PC-9 (cell line): ENCODE measurements at regions not wholly inside any gene's neighbourhood (a gene's known extent, or its start where the extent isn't known, plus 50 kb on each side); places are given as distances from the start of the nearest gene placed in this dataset.
"Not testable (repeated sequence)": the region's sequence is repeated elsewhere in the genome, so short reads cannot be mapped to it uniquely, and the experiment has no call there.

Experiments
- BruUV-seq: library from RNA; stranded (reverse); fragments of 400-500 nt; replicated peaks from 2 replicates; lab custom pipeline; 2021; lab: Mats Ljungman, UMichigan
- CTCF ChIA-PET: fragments of 300-600 bp; sonication (Branson Sonifier 250); formaldehyde crosslinking; loops from one replicate; lab custom pipeline; 2022; ENCODE audit warnings: antibody characterized with exemption; lab: Charles Lee
- POLR2A ChIA-PET: fragments of 300-600 bp; sonication (Branson Sonifier 250); formaldehyde crosslinking; loops from one replicate; lab custom pipeline; 2022; ENCODE audit warnings: antibody characterized with exemption; ENCODE audit not compliant: unreplicated experiment; lab: Charles Lee
- DNase-seq, 2 experiments: peaks; one replicate each; pipeline versions ENCODE4 v3.0.0 to v3.0.0-alpha.2; 2015 to 2022; ENCODE audit warnings: mixed read lengths in 1 of 2
- H2AFZ ChIP-seq: fragments of 200-600 bp; sonication (generic); 2 replicates; pipeline ENCODE4 v1.8.1; 2017; ENCODE audit warnings: antibody characterized with exemption
- H3F3A ChIP-seq: fragments of 200-600 bp; sonication (generic); 2 replicates; pipeline ENCODE4 v1.8.1; 2017; ENCODE audit warnings: antibody characterized with exemption, mild to moderate bottlenecking, low read depth; ENCODE audit not compliant: insufficient read depth
- H3K27ac ChIP-seq: fragments of 200-600 bp; sonication (generic); 2 replicates; pipeline ENCODE4 v1.6.1; 2016; ENCODE audit warnings: mixed run types
- H3K27me3 ChIP-seq: fragments of 200-600 bp; sonication (generic); 2 replicates; pipeline ENCODE4 v1.6.1; 2016; ENCODE audit warnings: low read depth, mixed run types; ENCODE audit not compliant: insufficient read depth
- H3K36me3 ChIP-seq: fragments of 200-600 bp; sonication (generic); 2 replicates; pipeline ENCODE4 v1.6.1; 2016; ENCODE audit warnings: low read depth, mixed run types
- H3K4me1 ChIP-seq: fragments of 200-600 bp; sonication (generic); replicated peaks from 2 replicates; pipeline ENCODE4 v1.6.1; 2016; ENCODE audit warnings: mixed run types; ENCODE audit not compliant: insufficient read depth
- H3K4me2 ChIP-seq: fragments of 200-600 bp; sonication (generic); 2 replicates; pipeline ENCODE4 v1.6.1; 2017; ENCODE audit warnings: mixed run types
- H3K4me3 ChIP-seq: fragments of 200-600 bp; sonication (generic); 2 replicates; pipeline ENCODE4 v1.6.1; 2016; ENCODE audit warnings: mixed run types
- H3K79me2 ChIP-seq: fragments of 200-600 bp; sonication (generic); 2 replicates; pipeline ENCODE4 v1.6.1; 2017; ENCODE audit warnings: low read depth, mixed run types
- H3K9me2 ChIP-seq: fragments of 200-600 bp; sonication (generic); 2 replicates; pipeline ENCODE4 v1.8.1; 2017; ENCODE audit warnings: mild to moderate bottlenecking; ENCODE audit not compliant: insufficient read depth
- H3K9me3 ChIP-seq: fragments of 200-600 bp; sonication (generic); 2 replicates; pipeline ENCODE4 v1.8.1; 2016; ENCODE audit warnings: low read depth; ENCODE audit not compliant: insufficient read depth
- H4K20me1 ChIP-seq: fragments of 200-600 bp; sonication (generic); 2 replicates; pipeline ENCODE4 v1.8.1; 2017; ENCODE audit not compliant: insufficient read depth
- intact Hi-C: fragments of 100-400 bp; cut with micrococcal nuclease; formaldehyde crosslinking; loops from one replicate; pipeline ENCODE4 v1.10.0; 2022; ENCODE audit not compliant: unreplicated experiment

DNA sequence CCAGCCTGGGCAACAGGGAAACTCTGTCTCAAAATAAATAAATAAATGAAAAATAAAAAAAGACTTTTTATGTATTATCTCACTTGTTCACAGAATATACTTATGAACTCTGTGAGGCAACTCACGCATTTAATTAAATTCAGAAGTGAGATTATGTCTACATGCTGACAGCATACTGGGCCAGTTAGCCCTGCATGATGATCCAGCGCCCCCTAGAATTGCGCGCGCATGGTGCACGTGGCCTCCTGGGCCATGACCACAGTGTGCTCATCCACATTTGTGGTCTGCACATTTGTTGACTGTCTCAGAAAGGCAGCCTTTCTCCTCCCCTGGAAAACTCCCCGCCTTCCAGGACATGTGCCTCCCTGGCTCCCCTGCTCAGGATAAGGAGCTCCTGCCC lies 64.8 kb upstream of the METTL9 start:
- H3K4me2 ChIP-seq, H2AFZ ChIP-seq, H3K9me2 ChIP-seq, H4K20me1 ChIP-seq, H3K4me1 ChIP-seq, H3K9me3 ChIP-seq, POLR2A ChIA-PET, H3F3A ChIP-seq, CTCF ChIA-PET, H3K4me3 ChIP-seq, H3K27me3 ChIP-seq, BruUV-seq, intact Hi-C loops, H3K79me2 ChIP-seq, H3K36me3 ChIP-seq, H3K27ac ChIP-seq: not testable (repeated sequence)
- DNase-seq = peak in 1 of 2 experiments; percentile 15

DNA sequence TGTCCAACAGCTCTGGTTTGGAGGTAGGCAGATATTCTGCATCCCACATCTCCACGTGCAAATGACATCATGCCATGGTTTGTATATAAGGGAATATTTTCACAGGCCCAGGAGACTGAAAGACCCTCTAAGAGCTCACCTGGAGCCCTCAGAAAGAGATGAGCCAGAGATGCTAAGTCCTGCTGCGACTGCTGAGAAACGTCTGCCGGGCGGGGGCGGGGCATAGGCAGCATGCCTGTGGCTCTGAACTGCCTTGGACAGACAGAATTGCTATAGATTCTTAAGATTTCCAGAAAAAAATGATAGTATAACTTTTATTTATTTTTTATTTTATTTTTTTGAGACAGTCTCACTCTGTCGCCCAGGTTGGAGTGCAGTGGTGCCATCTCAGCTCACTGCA lies 64.2 kb upstream of the METTL9 start:
- H4K20me1 ChIP-seq, H3K27ac ChIP-seq, DNase-seq, H2AFZ ChIP-seq, H3K4me1 ChIP-seq, intact Hi-C loops, BruUV-seq, H3K4me3 ChIP-seq, H3K9me2 ChIP-seq, H3F3A ChIP-seq, H3K36me3 ChIP-seq, H3K27me3 ChIP-seq, H3K79me2 ChIP-seq, H3K4me2 ChIP-seq, H3K9me3 ChIP-seq, CTCF ChIA-PET, POLR2A ChIA-PET: not testable (repeated sequence)

DNA sequence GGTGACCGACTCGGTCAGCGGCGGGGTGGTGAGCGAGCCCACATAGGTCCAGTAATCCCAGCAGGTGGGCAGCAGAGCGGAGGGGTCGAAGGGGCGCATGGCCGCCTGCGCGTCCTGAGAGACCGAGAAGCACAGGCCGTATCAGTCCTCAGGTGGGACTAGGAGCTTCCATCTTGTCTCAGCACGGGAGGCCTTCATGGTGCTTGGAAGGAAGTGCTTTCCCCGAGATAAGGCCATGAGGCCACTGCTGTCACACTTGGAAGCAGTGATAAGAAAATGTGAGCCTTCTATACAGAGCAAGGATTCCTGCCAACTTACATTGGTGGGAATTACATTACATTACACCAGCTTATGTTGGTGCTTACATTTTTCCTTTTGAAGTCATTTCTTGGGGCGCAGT lies 62.6 kb upstream of the METTL9 start:
- H4K20me1 ChIP-seq, intact Hi-C loops, POLR2A ChIA-PET, H2AFZ ChIP-seq, H3K4me3 ChIP-seq, CTCF ChIA-PET, DNase-seq, H3K27ac ChIP-seq, H3K27me3 ChIP-seq, BruUV-seq, H3K79me2 ChIP-seq, H3K4me1 ChIP-seq, H3K4me2 ChIP-seq, H3F3A ChIP-seq, H3K9me2 ChIP-seq, H3K9me3 ChIP-seq, H3K36me3 ChIP-seq: not testable (repeated sequence)

DNA sequence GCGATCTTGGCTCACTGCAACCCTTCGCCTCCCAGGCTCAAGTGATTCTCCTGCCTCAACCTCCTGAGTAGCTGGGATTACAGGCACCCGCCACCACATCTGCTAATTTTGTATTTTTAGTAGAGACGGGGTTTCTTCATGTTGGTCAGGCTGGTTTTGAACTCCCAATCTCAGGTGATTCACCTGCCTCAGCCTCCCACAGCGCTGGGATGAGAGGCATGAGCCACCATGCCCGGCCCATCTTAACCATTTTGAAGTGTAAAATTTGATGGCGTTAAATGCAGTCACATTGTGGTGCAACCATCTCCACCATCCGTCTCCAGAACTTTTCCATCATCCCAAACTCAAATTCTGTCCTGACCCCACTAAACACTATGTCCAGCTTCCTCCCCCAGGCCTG lies 61.8 kb upstream of the METTL9 start:
- H3K4me1 ChIP-seq, H2AFZ ChIP-seq, H3K9me3 ChIP-seq, H3K9me2 ChIP-seq, H3F3A ChIP-seq, H3K27me3 ChIP-seq, DNase-seq, H3K4me3 ChIP-seq, BruUV-seq, intact Hi-C loops, H3K27ac ChIP-seq, H3K4me2 ChIP-seq, H3K79me2 ChIP-seq, POLR2A ChIA-PET, H4K20me1 ChIP-seq, H3K36me3 ChIP-seq, CTCF ChIA-PET: not testable (repeated sequence)

DNA sequence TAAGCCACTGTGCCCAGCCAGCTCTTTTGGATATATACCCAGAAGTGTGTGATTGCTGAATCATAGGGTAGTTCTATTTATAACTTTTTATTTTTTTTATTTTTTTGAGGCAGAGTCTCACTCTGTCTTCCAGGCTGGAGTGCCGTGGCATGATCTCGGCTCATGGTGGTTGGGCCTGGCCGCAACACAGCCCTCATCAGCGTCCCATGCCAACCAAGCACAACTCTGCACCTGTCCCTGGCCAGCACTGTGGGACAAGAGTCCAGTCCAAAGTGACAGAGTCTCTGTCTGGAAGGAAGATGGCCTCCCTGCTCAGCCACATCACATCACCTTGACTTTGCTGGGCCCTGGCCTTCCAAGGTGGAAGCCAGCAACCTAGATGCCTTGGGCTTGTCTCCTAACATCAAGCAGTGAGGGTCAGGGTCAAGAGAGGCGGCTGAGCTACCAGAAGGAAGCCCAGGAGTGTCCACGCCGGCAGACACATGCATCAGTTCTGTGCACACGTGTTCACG lies 60.2 kb upstream of the METTL9 start:
- POLR2A ChIA-PET, H3K27me3 ChIP-seq, H3K4me1 ChIP-seq, H3K9me3 ChIP-seq, H3K4me3 ChIP-seq, CTCF ChIA-PET, H3K79me2 ChIP-seq, H4K20me1 ChIP-seq, BruUV-seq, H3K27ac ChIP-seq, intact Hi-C loops, H3K36me3 ChIP-seq, H3K4me2 ChIP-seq, H2AFZ ChIP-seq, DNase-seq, H3F3A ChIP-seq, H3K9me2 ChIP-seq: not testable (repeated sequence)

DNA sequence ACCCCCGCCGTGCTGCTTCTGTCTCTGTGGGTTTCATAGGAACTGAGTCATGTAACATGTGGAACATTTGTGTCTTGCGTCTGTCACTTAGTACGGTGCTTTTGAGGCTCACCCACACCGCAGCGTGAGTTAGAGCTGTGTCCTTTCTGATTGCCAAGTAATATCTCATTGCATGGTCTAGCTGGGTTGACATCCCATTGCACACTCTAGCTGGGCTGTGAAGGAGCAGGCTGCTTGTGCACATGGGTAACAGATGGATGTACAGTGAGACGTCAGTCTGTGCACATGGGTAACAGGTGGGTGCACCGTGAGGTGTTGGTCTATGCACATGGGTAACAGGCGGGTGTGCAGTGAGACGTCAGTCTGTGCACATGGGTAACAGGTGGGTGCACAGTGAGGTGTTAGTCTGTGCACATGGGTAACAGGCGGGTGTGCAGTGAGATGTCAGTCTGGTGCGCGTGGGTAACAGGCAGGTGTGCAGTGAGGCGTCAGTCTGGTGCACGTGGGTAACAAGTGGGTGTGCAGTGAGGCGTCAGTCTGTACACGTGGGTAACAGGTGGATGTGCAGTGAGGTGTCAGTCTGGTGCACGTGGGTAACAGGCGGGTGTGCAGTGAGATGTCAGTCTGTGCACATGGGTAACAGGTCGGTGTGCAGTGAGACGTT lies 58.5 kb upstream of the METTL9 start:
- BruUV-seq, H3K27me3 ChIP-seq, H2AFZ ChIP-seq, H3K79me2 ChIP-seq, H3K9me2 ChIP-seq, H3K4me3 ChIP-seq, H3K27ac ChIP-seq, DNase-seq, H3K4me1 ChIP-seq, H3F3A ChIP-seq, H4K20me1 ChIP-seq, H3K36me3 ChIP-seq, intact Hi-C loops, H3K4me2 ChIP-seq, POLR2A ChIA-PET, CTCF ChIA-PET, H3K9me3 ChIP-seq: not testable (repeated sequence)

DNA sequence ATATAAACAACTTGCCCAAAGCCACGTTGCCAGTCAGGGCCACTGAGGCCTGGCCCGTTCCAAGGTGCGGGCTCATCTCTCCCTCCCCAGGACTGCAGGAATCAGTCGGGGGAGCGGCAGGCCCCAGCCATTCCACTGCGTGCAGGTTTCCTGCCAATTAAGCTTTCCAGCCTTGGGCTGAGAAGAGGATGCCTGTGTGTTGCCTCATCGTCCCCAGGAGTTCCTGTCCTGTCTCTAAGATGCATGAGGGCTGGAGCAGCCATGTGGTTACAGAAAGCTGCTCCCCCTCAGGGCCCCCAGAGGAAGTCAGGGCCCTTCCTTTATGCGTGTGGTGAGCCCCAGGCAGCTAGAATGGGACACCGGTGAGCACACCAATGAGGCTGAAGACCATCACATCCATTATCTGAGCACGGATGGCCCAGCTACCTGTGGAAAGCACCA lies 57.7 kb upstream of the METTL9 start:
- H4K20me1 ChIP-seq, H3F3A ChIP-seq, H3K27me3 ChIP-seq, POLR2A ChIA-PET, H3K4me2 ChIP-seq, H3K27ac ChIP-seq, H3K36me3 ChIP-seq, H3K9me3 ChIP-seq, BruUV-seq, H3K4me1 ChIP-seq, H3K4me3 ChIP-seq, DNase-seq, H3K9me2 ChIP-seq, intact Hi-C loops, H2AFZ ChIP-seq, CTCF ChIA-PET, H3K79me2 ChIP-seq: not testable (repeated sequence)
